B cell (primary cell): ENCODE measurements at regions not wholly inside any gene's neighbourhood (a gene's known extent, or its start where the extent isn't known, plus 50 kb on each side); places are given as distances from the start of the nearest gene placed in this dataset.

Experiments
- EZH2 ChIP-seq: IDR thresholded peaks from 2 replicates; pipeline ENCODE4 v1.6.1; 2012; ENCODE audit warnings: borderline replicate concordance, low read depth, mild to moderate bottlenecking, moderate library complexity, low read length; ENCODE audit not compliant: insufficient read depth, poor library complexity, severe bottlenecking
- TF ChIP-seq, protein P1 (sequence below): fragments of 200-600 bp; IDR thresholded peaks from one replicate; pipeline ENCODE4 v1.8.0; 2022; ENCODE audit warnings: antibody characterized with exemption, mild to moderate bottlenecking

DNA sequence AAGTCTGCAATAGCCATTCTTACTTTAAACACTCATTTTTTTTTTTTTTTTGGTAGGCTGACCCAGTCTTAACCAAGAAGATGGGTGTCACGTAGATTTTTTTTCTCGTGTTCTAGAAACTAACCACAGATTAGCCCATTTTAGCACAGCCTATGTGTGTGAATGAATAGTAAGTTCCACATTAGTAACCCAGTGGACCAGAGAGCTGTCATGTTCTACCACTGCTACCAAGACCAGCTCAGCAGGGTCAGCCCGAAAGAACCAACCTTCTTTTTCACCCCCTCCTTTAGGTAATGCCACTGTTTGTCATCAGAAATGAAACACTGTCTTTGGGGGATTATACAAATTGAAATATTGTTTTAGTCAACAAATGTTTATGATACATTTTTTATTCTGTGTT, 221.1 kb upstream of the PLXNA2 start:
- no peak for TF ChIP-seq EZH2
- TF ChIP-seq, protein P1, sequence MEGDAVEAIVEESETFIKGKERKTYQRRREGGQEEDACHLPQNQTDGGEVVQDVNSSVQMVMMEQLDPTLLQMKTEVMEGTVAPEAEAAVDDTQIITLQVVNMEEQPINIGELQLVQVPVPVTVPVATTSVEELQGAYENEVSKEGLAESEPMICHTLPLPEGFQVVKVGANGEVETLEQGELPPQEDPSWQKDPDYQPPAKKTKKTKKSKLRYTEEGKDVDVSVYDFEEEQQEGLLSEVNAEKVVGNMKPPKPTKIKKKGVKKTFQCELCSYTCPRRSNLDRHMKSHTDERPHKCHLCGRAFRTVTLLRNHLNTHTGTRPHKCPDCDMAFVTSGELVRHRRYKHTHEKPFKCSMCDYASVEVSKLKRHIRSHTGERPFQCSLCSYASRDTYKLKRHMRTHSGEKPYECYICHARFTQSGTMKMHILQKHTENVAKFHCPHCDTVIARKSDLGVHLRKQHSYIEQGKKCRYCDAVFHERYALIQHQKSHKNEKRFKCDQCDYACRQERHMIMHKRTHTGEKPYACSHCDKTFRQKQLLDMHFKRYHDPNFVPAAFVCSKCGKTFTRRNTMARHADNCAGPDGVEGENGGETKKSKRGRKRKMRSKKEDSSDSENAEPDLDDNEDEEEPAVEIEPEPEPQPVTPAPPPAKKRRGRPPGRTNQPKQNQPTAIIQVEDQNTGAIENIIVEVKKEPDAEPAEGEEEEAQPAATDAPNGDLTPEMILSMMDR, result no peak
